ENCODE measurements at regions not wholly inside any gene's neighbourhood (a gene's known extent, or its start where the extent isn't known, plus 50 kb on each side); places are given as distances from the start of the nearest gene placed in this dataset.

GRCh38 chr6:79431537-79431933 lies 105.7 kb downstream of the LCA5 start:
- Mint-ChIP-seq H3K4me1 (ENCODE audit: unreplicated experiment) (peaks cover 3% of the 10 kb centered on the region), H3K36me3 (ENCODE audit: low read depth, unreplicated experiment) (no peaks in the 10 kb centered on the region), H3K27ac (ENCODE audit: unreplicated experiment) (no peak overlapping the region), H3K9me3 (ENCODE audit: unreplicated experiment) (no peaks in the 10 kb centered on the region), H3K4me3 (ENCODE audit: unreplicated experiment) (no peak overlapping the region), H3K27me3 (ENCODE audit: unreplicated experiment) (peaks cover 6% of the 10 kb centered on the region)
- DNase-seq (ENCODE audit: low spot score) = no peak
- TF ChIP-seq CTCF (IDR thresholded peaks at IDR 0.05; ENCODE audit: unreplicated experiment) = peak; percentile 61

GRCh38 chr6:79430913-79431536 lies 106.2 kb downstream of the LCA5 start:
- TF ChIP-seq CTCF (IDR thresholded peaks at IDR 0.05; ENCODE audit: unreplicated experiment) = no peak
- Mint-ChIP-seq H3K4me3 (ENCODE audit: unreplicated experiment) (no peak overlapping the region), H3K4me1 (ENCODE audit: unreplicated experiment) (peaks cover 3% of the 10 kb centered on the region), H3K9me3 (ENCODE audit: unreplicated experiment) (no peaks in the 10 kb centered on the region), H3K27ac (ENCODE audit: unreplicated experiment) (no peak overlapping the region), H3K36me3 (ENCODE audit: low read depth, unreplicated experiment) (no peaks in the 10 kb centered on the region), H3K27me3 (ENCODE audit: unreplicated experiment) (peaks cover 6% of the 10 kb centered on the region)
- DNase-seq (ENCODE audit: low spot score) = no peak

- peaks cover under 1% of the 10 kb centered on the region for H3K27me3 Mint-ChIP-seq (ENCODE audit: unreplicated experiment)
- H3K36me3 Mint-ChIP-seq (ENCODE audit: low read depth, unreplicated experiment) = no peaks in the 10 kb centered on the region
- no peak for DNase-seq (ENCODE audit: low spot score)
- H3K9me3 Mint-ChIP-seq (ENCODE audit: unreplicated experiment) = no peaks in the 10 kb centered on the region
- TF ChIP-seq CTCF (IDR thresholded peaks at IDR 0.05; ENCODE audit: unreplicated experiment) = no peak
- peaks cover 3% of the 10 kb centered on the region for H3K4me1 Mint-ChIP-seq (ENCODE audit: unreplicated experiment)
- H3K4me3 Mint-ChIP-seq (ENCODE audit: unreplicated experiment) = no peak overlapping the region
- no peak overlapping the region for H3K27ac Mint-ChIP-seq (ENCODE audit: unreplicated experiment)
These were observed 109.5 kb downstream of the LCA5 start for GRCh38 chr6:79427721-79428120.

GRCh38 chr6:79426625-79427278 lies 110.5 kb downstream of the LCA5 start:
- Mint-ChIP-seq H3K9me3 (ENCODE audit: unreplicated experiment) (no peaks in the 10 kb centered on the region), H3K4me1 (ENCODE audit: unreplicated experiment) (peaks cover 3% of the 10 kb centered on the region), H3K4me3 (ENCODE audit: unreplicated experiment) (no peak overlapping the region), H3K27me3 (ENCODE audit: unreplicated experiment) (no peaks in the 10 kb centered on the region), H3K36me3 (ENCODE audit: low read depth, unreplicated experiment) (no peaks in the 10 kb centered on the region), H3K27ac (ENCODE audit: unreplicated experiment) (no peak overlapping the region)
- TF ChIP-seq CTCF (IDR thresholded peaks at IDR 0.05; ENCODE audit: unreplicated experiment) = no peak
- no peak for DNase-seq (ENCODE audit: low spot score)

- H3K9me3 Mint-ChIP-seq (ENCODE audit: unreplicated experiment) = no peaks in the 10 kb centered on the region
- no peaks in the 10 kb centered on the region for H3K27me3 Mint-ChIP-seq (ENCODE audit: unreplicated experiment)
- no peak overlapping the region for H3K4me3 Mint-ChIP-seq (ENCODE audit: unreplicated experiment)
- H3K36me3 Mint-ChIP-seq (ENCODE audit: low read depth, unreplicated experiment) = no peaks in the 10 kb centered on the region
- no peak overlapping the region for H3K27ac Mint-ChIP-seq (ENCODE audit: unreplicated experiment)
- TF ChIP-seq CTCF (IDR thresholded peaks at IDR 0.05; ENCODE audit: unreplicated experiment) = no peak
- no peak for DNase-seq (ENCODE audit: low spot score)
- peaks cover 3% of the 10 kb centered on the region for H3K4me1 Mint-ChIP-seq (ENCODE audit: unreplicated experiment)
These were observed 111.5 kb downstream of the LCA5 start for GRCh38 chr6:79425589-79426311.

Data from endothelial cell (in vitro differentiated cells).